ENCODE measurements at regions not wholly inside any gene's neighbourhood (a gene's known extent, or its start where the extent isn't known, plus 50 kb on each side); places are given as distances from the start of the nearest gene placed in this dataset.

- TF ChIP-seq, protein P1, sequence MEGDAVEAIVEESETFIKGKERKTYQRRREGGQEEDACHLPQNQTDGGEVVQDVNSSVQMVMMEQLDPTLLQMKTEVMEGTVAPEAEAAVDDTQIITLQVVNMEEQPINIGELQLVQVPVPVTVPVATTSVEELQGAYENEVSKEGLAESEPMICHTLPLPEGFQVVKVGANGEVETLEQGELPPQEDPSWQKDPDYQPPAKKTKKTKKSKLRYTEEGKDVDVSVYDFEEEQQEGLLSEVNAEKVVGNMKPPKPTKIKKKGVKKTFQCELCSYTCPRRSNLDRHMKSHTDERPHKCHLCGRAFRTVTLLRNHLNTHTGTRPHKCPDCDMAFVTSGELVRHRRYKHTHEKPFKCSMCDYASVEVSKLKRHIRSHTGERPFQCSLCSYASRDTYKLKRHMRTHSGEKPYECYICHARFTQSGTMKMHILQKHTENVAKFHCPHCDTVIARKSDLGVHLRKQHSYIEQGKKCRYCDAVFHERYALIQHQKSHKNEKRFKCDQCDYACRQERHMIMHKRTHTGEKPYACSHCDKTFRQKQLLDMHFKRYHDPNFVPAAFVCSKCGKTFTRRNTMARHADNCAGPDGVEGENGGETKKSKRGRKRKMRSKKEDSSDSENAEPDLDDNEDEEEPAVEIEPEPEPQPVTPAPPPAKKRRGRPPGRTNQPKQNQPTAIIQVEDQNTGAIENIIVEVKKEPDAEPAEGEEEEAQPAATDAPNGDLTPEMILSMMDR (IDR thresholded peaks at IDR 0.05): no peak
- no peak for TF ChIP-seq POLR2A (IDR thresholded peaks at IDR 0.05)
- no peak for TF ChIP-seq EP300 (IDR thresholded peaks at IDR 0.05)
Measured at GRCh38 chr3:187985647-187986046, 168.3 kb upstream of the LPP start.
